GM23338 (cell line): ENCODE measurements at regions not wholly inside any gene's neighbourhood (a gene's known extent, or its start where the extent isn't known, plus 50 kb on each side); places are given as distances from the start of the nearest gene placed in this dataset.

Experiments used
- ATAC-seq: fragments of 200-7000 bp; cut with Tn5 transposase; 3 replicates; pipeline ENCODE4 v1.9.1; 2020
- DNase-seq: peaks from one replicate; pipeline ENCODE4 v3.0.0-alpha.2; 2015; ENCODE audit warnings: low spot score
- H2AFZ ChIP-seq: fragments of 200-600 bp; sonication (generic); 2 replicates; pipeline ENCODE4 v1.8.0; 2016; ENCODE audit warnings: antibody characterized with exemption, mild to moderate bottlenecking, moderate library complexity
- H3F3A ChIP-seq: fragments of 200-600 bp; sonication (generic); replicated peaks from 2 replicates; pipeline ENCODE4 v1.8.0; 2017; ENCODE audit warnings: antibody characterized with exemption, mixed run types, low read depth
- H3K27ac ChIP-seq: fragments of 200-600 bp; sonication (generic); 2 replicates; pipeline ENCODE4 v1.6.1; 2016; ENCODE audit warnings: low read depth
- H3K27me3 ChIP-seq: fragments of 200-600 bp; sonication (generic); 2 replicates; pipeline ENCODE4 v1.8.0; 2016; ENCODE audit warnings: mild to moderate bottlenecking, mixed run types, moderate library complexity; ENCODE audit not compliant: insufficient read depth
- H3K36me3 ChIP-seq: fragments of 200-600 bp; sonication (generic); 2 replicates; pipeline ENCODE4 v1.8.0; 2016; ENCODE audit warnings: mild to moderate bottlenecking; ENCODE audit not compliant: insufficient read depth
- H3K4me1 ChIP-seq: fragments of 200-600 bp; sonication (generic); 2 replicates; pipeline ENCODE4 v1.8.0; 2016; ENCODE audit warnings: mild to moderate bottlenecking, moderate library complexity; ENCODE audit not compliant: insufficient read depth
- H3K4me2 ChIP-seq: fragments of 200-600 bp; sonication (generic); 2 replicates; pipeline ENCODE4 v1.7.1; 2017; ENCODE audit warnings: mixed run types
- H3K4me3 ChIP-seq: fragments of 200-600 bp; sonication (generic); 2 replicates; pipeline ENCODE4 v1.6.1; 2016; ENCODE audit warnings: mixed run types
- H3K79me2 ChIP-seq: fragments of 200-600 bp; sonication (generic); replicated peaks from 2 replicates; pipeline ENCODE4 v1.8.0; 2017; ENCODE audit warnings: mild to moderate bottlenecking; ENCODE audit not compliant: insufficient read depth
- H3K9me2 ChIP-seq: fragments of 200-600 bp; sonication (generic); 2 replicates; pipeline ENCODE4 v1.8.0; 2017; ENCODE audit not compliant: insufficient read depth
- H4K20me1 ChIP-seq: fragments of 200-600 bp; sonication (generic); replicated peaks from 2 replicates; pipeline ENCODE4 v1.8.0; 2017; ENCODE audit warnings: mild to moderate bottlenecking; ENCODE audit not compliant: insufficient read depth
- H3K27ac Mint-ChIP-seq: 2 replicates; pipeline ENCODE4 v1.8.0; 2020; ENCODE audit warnings: inconsistent platforms, mild to moderate bottlenecking, moderate library complexity, mixed read lengths
- H3K27me3 Mint-ChIP-seq: 3 replicates; pipeline ENCODE4 v1.8.0; 2022; ENCODE audit warnings: low read depth, mild to moderate bottlenecking, moderate library complexity, mixed read lengths, inconsistent platforms; ENCODE audit not compliant: insufficient read depth, poor library complexity
- H3K36me3 Mint-ChIP-seq: 3 replicates; pipeline ENCODE4 v1.8.0; 2021; ENCODE audit warnings: low read depth, mild to moderate bottlenecking, inconsistent platforms, moderate library complexity, mixed read lengths
- H3K4me1 Mint-ChIP-seq: 3 replicates; pipeline ENCODE4 v1.8.0; 2020; ENCODE audit warnings: mild to moderate bottlenecking, inconsistent platforms, mixed read lengths
- H3K4me3 Mint-ChIP-seq: 3 replicates; pipeline ENCODE4 v1.8.0; 2021; ENCODE audit warnings: moderate library complexity, mild to moderate bottlenecking, inconsistent platforms, mixed read lengths
- H3K9me3 Mint-ChIP-seq: 3 replicates; pipeline ENCODE4 v1.8.0; 2020; ENCODE audit warnings: moderate library complexity, mild to moderate bottlenecking, inconsistent platforms, mixed read lengths
- CREB1 ChIP-seq: fragments of 250-450 bp; sonication (Bioruptor Pico); IDR thresholded peaks from 2 replicates; pipeline ENCODE4 v1.5.0; 2020; ENCODE audit warnings: low read depth, mild to moderate bottlenecking, moderate library complexity
- CTCF ChIP-seq, 2 experiments: fragments of 200-600 bp in 1 of 2; sonication (generic) in 1 of 2; conservative IDR thresholded peaks; 2 replicates each; pipeline versions ENCODE4 v1.5.1 to v1.6.1; 2016 to 2017; ENCODE audit warnings: antibody characterized with exemption in 2 of 2, low read depth in 2 of 2, mild to moderate bottlenecking in 2 of 2, moderate library complexity in 1 of 2
- EZH2 ChIP-seq: fragments of 200-600 bp; sonication (generic); IDR thresholded peaks from one replicate; pipeline ENCODE4 v1.8.0; 2017; ENCODE audit warnings: antibody characterized with exemption, mild to moderate bottlenecking, low read depth; ENCODE audit not compliant: unreplicated experiment
- EZH2phosphoT487 ChIP-seq: fragments of 200-600 bp; sonication (generic); IDR thresholded peaks from one replicate; pipeline ENCODE4 v1.8.1; 2018; ENCODE audit warnings: antibody characterized with exemption; ENCODE audit not compliant: unreplicated experiment
- JUNB ChIP-seq: IDR thresholded peaks from one replicate; pipeline ENCODE4 v1.6.1; 2016; ENCODE audit warnings: antibody characterized with exemption; ENCODE audit not compliant: unreplicated experiment
- NANOG ChIP-seq: IDR thresholded peaks from 2 replicates; pipeline ENCODE4 v1.6.1; 2016; ENCODE audit warnings: antibody characterized with exemption, borderline replicate concordance
- POLR2AphosphoS5 ChIP-seq: IDR thresholded peaks from 2 replicates; pipeline ENCODE4 v1.6.1; 2016; ENCODE audit warnings: antibody characterized with exemption, low read depth
- REST ChIP-seq: IDR thresholded peaks from one replicate; pipeline ENCODE4 v1.6.1; 2018; ENCODE audit warnings: antibody characterized with exemption; ENCODE audit not compliant: unreplicated experiment
- STAT1 ChIP-seq: IDR thresholded peaks from one replicate; pipeline ENCODE4 v1.6.1; 2016; ENCODE audit warnings: antibody characterized with exemption; ENCODE audit not compliant: unreplicated experiment
- ZNF114 ChIP-seq: fragments of 250-450 bp; sonication (Bioruptor Pico); IDR thresholded peaks from 2 replicates; pipeline ENCODE4 v1.5.0; 2020; ENCODE audit warnings: mild to moderate bottlenecking, moderate library complexity
- ZNF331 ChIP-seq: fragments of 250-450 bp; sonication (Bioruptor Pico); IDR thresholded peaks from 2 replicates; pipeline ENCODE4 v1.5.0; 2020; ENCODE audit warnings: low read depth, mild to moderate bottlenecking, moderate library complexity
- TF ChIP-seq, protein P1 (sequence below): fragments of 250-450 bp; sonication (Bioruptor Pico); IDR thresholded peaks from 2 replicates; pipeline ENCODE4 v1.5.0; 2020; ENCODE audit warnings: mild to moderate bottlenecking, moderate library complexity
- TF ChIP-seq, protein P2 (sequence below): IDR thresholded peaks from 2 replicates; pipeline ENCODE4 v1.6.1; 2016; ENCODE audit warnings: antibody characterized with exemption

GRCh38 chr1:226473325-226473724 lies 65.4 kb upstream of the PARP1 start:
- Histone ChIP-seq H3K27me3 (no peaks in the 10 kb centered on the region), H3K4me1 (peaks cover 10% of the 10 kb centered on the region), H2AFZ (no peak overlapping the region), H3K79me2 (no peaks in the 10 kb centered on the region), H3K36me3 (no peaks in the 10 kb centered on the region), H3K9me2 (no peaks in the 10 kb centered on the region), H3F3A (no peaks in the 10 kb centered on the region), H3K4me3 (no peak overlapping the region), H3K27ac (no peak overlapping the region), H4K20me1 (no peaks in the 10 kb centered on the region), H3K4me2 (no peak overlapping the region)
- Mint-ChIP-seq H3K27ac (no peak overlapping the region), H3K27me3 (peaks cover 5% of the 10 kb centered on the region), H3K36me3 (no peaks in the 10 kb centered on the region), H3K9me3 (no peaks in the 10 kb centered on the region), H3K4me3 (no peak overlapping the region), H3K4me1 (peaks cover 18% of the 10 kb centered on the region)
- ATAC-seq = no peak
- TF ChIP-seq STAT1 (no peak), ZNF331 (CRISPR knock-in tag) (no peak), REST (no peak), NANOG (no peak), EZH2phosphoT487 (no peak), JUNB (no peak), EZH2 (no peak), CTCF (conservative IDR thresholded peaks at IDR 0.05; ENCODE audit: low read depth in 2 of 2) (no peak), POLR2AphosphoS5 (no peak), CREB1 (CRISPR knock-in tag) (no peak), ZNF114 (CRISPR knock-in tag) (no peak)
- TF ChIP-seq, protein P1, sequence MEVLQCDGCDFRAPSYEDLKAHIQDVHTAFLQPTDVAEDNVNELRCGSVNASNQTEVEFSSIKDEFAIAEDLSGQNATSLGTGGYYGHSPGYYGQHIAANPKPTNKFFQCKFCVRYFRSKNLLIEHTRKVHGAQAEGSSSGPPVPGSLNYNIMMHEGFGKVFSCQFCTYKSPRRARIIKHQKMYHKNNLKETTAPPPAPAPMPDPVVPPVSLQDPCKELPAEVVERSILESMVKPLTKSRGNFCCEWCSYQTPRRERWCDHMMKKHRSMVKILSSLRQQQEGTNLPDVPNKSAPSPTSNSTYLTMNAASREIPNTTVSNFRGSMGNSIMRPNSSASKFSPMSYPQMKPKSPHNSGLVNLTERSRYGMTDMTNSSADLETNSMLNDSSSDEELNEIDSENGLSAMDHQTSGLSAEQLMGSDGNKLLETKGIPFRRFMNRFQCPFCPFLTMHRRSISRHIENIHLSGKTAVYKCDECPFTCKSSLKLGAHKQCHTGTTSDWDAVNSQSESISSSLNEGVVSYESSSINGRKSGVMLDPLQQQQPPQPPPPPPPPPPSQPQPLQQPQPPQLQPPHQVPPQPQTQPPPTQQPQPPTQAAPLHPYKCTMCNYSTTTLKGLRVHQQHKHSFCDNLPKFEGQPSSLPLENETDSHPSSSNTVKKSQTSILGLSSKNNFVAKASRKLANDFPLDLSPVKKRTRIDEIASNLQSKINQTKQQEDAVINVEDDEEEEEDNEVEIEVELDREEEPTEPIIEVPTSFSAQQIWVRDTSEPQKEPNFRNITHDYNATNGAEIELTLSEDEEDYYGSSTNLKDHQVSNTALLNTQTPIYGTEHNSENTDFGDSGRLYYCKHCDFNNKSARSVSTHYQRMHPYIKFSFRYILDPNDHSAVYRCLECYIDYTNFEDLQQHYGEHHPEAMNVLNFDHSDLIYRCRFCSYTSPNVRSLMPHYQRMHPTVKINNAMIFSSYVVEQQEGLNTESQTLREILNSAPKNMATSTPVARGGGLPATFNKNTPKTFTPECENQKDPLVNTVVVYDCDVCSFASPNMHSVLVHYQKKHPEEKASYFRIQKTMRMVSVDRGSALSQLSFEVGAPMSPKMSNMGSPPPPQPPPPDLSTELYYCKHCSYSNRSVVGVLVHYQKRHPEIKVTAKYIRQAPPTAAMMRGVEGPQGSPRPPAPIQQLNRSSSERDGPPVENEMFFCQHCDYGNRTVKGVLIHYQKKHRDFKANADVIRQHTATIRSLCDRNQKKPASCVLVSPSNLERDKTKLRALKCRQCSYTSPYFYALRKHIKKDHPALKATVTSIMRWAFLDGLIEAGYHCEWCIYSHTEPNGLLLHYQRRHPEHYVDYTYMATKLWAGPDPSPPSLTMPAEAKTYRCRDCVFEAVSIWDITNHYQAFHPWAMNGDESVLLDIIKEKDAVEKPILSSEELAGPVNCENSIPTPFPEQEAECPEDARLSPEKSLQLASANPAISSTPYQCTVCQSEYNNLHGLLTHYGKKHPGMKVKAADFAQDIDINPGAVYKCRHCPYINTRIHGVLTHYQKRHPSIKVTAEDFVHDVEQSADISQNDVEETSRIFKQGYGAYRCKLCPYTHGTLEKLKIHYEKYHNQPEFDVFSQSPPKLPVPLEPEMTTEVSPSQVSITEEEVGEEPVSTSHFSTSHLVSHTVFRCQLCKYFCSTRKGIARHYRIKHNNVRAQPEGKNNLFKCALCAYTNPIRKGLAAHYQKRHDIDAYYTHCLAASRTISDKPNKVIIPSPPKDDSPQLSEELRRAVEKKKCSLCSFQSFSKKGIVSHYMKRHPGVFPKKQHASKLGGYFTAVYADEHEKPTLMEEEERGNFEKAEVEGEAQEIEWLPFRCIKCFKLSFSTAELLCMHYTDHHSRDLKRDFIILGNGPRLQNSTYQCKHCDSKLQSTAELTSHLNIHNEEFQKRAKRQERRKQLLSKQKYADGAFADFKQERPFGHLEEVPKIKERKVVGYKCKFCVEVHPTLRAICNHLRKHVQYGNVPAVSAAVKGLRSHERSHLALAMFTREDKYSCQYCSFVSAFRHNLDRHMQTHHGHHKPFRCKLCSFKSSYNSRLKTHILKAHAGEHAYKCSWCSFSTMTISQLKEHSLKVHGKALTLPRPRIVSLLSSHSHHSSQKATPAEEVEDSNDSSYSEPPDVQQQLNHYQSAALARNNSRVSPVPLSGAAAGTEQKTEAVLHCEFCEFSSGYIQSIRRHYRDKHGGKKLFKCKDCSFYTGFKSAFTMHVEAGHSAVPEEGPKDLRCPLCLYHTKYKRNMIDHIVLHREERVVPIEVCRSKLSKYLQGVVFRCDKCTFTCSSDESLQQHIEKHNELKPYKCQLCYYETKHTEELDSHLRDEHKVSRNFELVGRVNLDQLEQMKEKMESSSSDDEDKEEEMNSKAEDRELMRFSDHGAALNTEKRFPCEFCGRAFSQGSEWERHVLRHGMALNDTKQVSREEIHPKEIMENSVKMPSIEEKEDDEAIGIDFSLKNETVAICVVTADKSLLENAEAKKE = no peak
- TF ChIP-seq, protein P2, sequence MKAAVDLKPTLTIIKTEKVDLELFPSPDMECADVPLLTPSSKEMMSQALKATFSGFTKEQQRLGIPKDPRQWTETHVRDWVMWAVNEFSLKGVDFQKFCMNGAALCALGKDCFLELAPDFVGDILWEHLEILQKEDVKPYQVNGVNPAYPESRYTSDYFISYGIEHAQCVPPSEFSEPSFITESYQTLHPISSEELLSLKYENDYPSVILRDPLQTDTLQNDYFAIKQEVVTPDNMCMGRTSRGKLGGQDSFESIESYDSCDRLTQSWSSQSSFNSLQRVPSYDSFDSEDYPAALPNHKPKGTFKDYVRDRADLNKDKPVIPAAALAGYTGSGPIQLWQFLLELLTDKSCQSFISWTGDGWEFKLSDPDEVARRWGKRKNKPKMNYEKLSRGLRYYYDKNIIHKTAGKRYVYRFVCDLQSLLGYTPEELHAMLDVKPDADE = no peak
- no peak for DNase-seq
